ENCODE measurements at regions not wholly inside any gene's neighbourhood (a gene's known extent, or its start where the extent isn't known, plus 50 kb on each side); places are given as distances from the start of the nearest gene placed in this dataset.

GRCh38 chr13:66021846-66022245 is 1208.3 kb downstream of the PCDH9 start:
- TF ChIP-seq, protein P1, sequence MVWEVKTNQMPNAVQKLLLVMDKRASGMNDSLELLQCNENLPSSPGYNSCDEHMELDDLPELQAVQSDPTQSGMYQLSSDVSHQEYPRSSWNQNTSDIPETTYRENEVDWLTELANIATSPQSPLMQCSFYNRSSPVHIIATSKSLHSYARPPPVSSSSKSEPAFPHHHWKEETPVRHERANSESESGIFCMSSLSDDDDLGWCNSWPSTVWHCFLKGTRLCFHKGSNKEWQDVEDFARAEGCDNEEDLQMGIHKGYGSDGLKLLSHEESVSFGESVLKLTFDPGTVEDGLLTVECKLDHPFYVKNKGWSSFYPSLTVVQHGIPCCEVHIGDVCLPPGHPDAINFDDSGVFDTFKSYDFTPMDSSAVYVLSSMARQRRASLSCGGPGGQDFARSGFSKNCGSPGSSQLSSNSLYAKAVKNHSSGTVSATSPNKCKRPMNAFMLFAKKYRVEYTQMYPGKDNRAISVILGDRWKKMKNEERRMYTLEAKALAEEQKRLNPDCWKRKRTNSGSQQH (CRISPR knock-in tag; IDR thresholded peaks at IDR 0.05; ENCODE audit: low read depth): no peak
- TF ChIP-seq GABPA (IDR thresholded peaks at IDR 0.05; ENCODE audit: low read depth, low read length) (no peak), GABPA (CRISPR knock-in tag; IDR thresholded peaks at IDR 0.05; ENCODE audit: low read depth) (no peak), DNMT1 (CRISPR knock-in tag; IDR thresholded peaks at IDR 0.05) (no peak), ZNF597 (CRISPR knock-in tag; IDR thresholded peaks at IDR 0.05) (no peak), PHF20 (CRISPR knock-in tag; IDR thresholded peaks at IDR 0.05) (no peak), CTCF (CRISPR knock-in tag; IDR thresholded peaks at IDR 0.05) (no peak), SP4 (CRISPR knock-in tag; IDR thresholded peaks at IDR 0.05) (no peak), NRL (CRISPR knock-in tag; IDR thresholded peaks at IDR 0.05; ENCODE audit: borderline replicate concordance) (no peak)
- TF ChIP-seq, protein P2, sequence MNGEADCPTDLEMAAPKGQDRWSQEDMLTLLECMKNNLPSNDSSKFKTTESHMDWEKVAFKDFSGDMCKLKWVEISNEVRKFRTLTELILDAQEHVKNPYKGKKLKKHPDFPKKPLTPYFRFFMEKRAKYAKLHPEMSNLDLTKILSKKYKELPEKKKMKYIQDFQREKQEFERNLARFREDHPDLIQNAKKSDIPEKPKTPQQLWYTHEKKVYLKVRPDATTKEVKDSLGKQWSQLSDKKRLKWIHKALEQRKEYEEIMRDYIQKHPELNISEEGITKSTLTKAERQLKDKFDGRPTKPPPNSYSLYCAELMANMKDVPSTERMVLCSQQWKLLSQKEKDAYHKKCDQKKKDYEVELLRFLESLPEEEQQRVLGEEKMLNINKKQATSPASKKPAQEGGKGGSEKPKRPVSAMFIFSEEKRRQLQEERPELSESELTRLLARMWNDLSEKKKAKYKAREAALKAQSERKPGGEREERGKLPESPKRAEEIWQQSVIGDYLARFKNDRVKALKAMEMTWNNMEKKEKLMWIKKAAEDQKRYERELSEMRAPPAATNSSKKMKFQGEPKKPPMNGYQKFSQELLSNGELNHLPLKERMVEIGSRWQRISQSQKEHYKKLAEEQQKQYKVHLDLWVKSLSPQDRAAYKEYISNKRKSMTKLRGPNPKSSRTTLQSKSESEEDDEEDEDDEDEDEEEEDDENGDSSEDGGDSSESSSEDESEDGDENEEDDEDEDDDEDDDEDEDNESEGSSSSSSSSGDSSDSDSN (CRISPR knock-in tag; IDR thresholded peaks at IDR 0.05): no peak
